Parathyroid adenoma (tissue), 2 donors: ENCODE measurements at regions not wholly inside any gene's neighbourhood (a gene's known extent, or its start where the extent isn't known, plus 50 kb on each side); places are given as distances from the start of the nearest gene placed in this dataset.

Experiments
- H2AFZ ChIP-seq: fragments of 300-600 bp; sonication (generic); one replicate; pipeline ENCODE4 v1.7.0; 2017; ENCODE audit warnings: antibody characterized with exemption, mild to moderate bottlenecking
- H3K27ac ChIP-seq: fragments of 300-600 bp; sonication (generic); one replicate; pipeline ENCODE4 v1.7.0; 2017
- H3K27me3 ChIP-seq: fragments of 300-600 bp; sonication (generic); one replicate; pipeline ENCODE4 v1.7.0; 2017; ENCODE audit warnings: low read length; ENCODE audit not compliant: control insufficient read depth, insufficient read depth
- H3K36me3 ChIP-seq: fragments of 300-600 bp; sonication (generic); one replicate; pipeline ENCODE4 v1.7.0; 2017; ENCODE audit warnings: low read length; ENCODE audit not compliant: control insufficient read depth, insufficient read depth
- H3K4me1 ChIP-seq: fragments of 300-600 bp; sonication (generic); one replicate; pipeline ENCODE4 v1.7.0; 2017; ENCODE audit warnings: control low read depth
- H3K4me2 ChIP-seq: fragments of 300-600 bp; sonication (generic); one replicate; pipeline ENCODE4 v1.7.0; 2017; ENCODE audit warnings: low read length
- H3K4me3 ChIP-seq: fragments of 300-600 bp; sonication (generic); one replicate; pipeline ENCODE4 v1.7.0; 2017; ENCODE audit warnings: low read depth, low read length
- H3K79me2 ChIP-seq: fragments of 300-600 bp; sonication (generic); one replicate; pipeline ENCODE4 v1.7.0; 2017; ENCODE audit warnings: control low read depth
- H3K9ac ChIP-seq: fragments of 300-600 bp; sonication (generic); one replicate; pipeline ENCODE4 v1.7.0; 2017; ENCODE audit warnings: mild to moderate bottlenecking
- H3K9me3 ChIP-seq: fragments of 300-600 bp; sonication (generic); one replicate; pipeline ENCODE4 v1.7.0; 2017; ENCODE audit warnings: low read length; ENCODE audit not compliant: control insufficient read depth
- TF ChIP-seq, protein P1 (sequence below): fragments of 300-600 bp; sonication (generic); IDR thresholded peaks from one replicate; pipeline ENCODE4 v1.7.0; 2017; ENCODE audit warnings: antibody characterized with exemption, mild to moderate bottlenecking
- donor health status: primary hyperparathyroidism.

DNA sequence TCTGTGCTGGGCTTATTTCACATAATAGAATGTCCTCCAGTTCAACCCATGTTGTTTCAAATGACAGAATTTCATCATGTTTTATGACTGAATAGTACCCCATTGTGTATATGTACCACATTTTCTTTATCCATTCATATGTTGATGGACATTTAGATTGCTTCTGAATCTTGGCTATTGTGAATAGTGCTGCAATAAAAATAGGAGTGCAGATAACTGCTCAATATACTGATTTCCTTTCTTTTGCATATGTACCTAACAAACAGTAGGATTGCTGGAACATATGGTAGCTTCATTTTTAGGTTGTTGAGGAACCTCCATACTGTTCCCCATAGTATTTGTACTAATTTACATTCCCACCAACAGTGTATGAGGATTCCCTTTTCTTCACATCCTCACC, 491.1 kb downstream of the BRINP3 start:
- no peaks in the 10 kb centered on the region for H3K9me3 ChIP-seq
- no peak overlapping the region for H3K9ac ChIP-seq
- H3K79me2 ChIP-seq, result no peaks in the 10 kb centered on the region
- no peak overlapping the region for H2AFZ ChIP-seq
- no peaks in the 10 kb centered on the region for H3K36me3 ChIP-seq
- no peaks in the 10 kb centered on the region for H3K27me3 ChIP-seq
- TF ChIP-seq, protein P1, sequence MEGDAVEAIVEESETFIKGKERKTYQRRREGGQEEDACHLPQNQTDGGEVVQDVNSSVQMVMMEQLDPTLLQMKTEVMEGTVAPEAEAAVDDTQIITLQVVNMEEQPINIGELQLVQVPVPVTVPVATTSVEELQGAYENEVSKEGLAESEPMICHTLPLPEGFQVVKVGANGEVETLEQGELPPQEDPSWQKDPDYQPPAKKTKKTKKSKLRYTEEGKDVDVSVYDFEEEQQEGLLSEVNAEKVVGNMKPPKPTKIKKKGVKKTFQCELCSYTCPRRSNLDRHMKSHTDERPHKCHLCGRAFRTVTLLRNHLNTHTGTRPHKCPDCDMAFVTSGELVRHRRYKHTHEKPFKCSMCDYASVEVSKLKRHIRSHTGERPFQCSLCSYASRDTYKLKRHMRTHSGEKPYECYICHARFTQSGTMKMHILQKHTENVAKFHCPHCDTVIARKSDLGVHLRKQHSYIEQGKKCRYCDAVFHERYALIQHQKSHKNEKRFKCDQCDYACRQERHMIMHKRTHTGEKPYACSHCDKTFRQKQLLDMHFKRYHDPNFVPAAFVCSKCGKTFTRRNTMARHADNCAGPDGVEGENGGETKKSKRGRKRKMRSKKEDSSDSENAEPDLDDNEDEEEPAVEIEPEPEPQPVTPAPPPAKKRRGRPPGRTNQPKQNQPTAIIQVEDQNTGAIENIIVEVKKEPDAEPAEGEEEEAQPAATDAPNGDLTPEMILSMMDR, result no peak
- no peaks in the 10 kb centered on the region for H3K4me1 ChIP-seq
- no peak overlapping the region for H3K4me3 ChIP-seq
- H3K4me2 ChIP-seq, result no peak overlapping the region
- H3K27ac ChIP-seq, result no peak overlapping the region

- no peaks in the 10 kb centered on the region for H3K79me2 ChIP-seq
- no peak overlapping the region for H3K9ac ChIP-seq
- no peaks in the 10 kb centered on the region for H3K27me3 ChIP-seq
- TF ChIP-seq, protein P1, result no peak
- no peak overlapping the region for H3K27ac ChIP-seq
- H3K4me3 ChIP-seq, result no peak overlapping the region
- no peaks in the 10 kb centered on the region for H3K4me1 ChIP-seq
- H3K36me3 ChIP-seq, result no peaks in the 10 kb centered on the region
- H3K4me2 ChIP-seq, result no peak overlapping the region
- no peaks in the 10 kb centered on the region for H3K9me3 ChIP-seq
- H2AFZ ChIP-seq, result no peak overlapping the region
Measured at GRCh38 chr1:189987509-189987908, 490.2 kb downstream of the BRINP3 start.

DNA sequence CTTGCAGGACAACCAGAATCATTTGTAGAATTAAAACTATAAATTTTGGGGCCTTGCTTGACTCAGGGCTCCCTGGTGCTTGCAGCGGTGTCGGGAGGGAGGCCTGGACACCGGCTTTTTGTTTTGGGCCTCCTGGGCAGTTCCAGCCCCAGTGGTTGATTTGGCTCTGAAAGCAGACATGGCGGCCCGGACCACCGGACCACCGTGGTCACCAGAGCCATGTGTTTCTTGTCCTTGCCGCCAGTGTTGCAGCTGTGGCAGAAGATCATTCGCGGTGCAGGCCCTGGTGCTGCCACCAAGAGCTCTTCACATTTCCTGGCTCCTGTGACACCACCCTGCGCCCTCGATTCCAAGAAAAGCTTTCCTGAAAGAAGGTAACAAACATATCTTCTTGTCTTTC, 484.8 kb downstream of the BRINP3 start:
- Histone ChIP-seq H3K9me3 (no peaks in the 10 kb centered on the region), H3K79me2 (no peaks in the 10 kb centered on the region), H3K36me3 (no peaks in the 10 kb centered on the region), H3K4me1 (no peaks in the 10 kb centered on the region), H3K27ac (no peak overlapping the region), H2AFZ (no peak overlapping the region), H3K4me3 (no peak overlapping the region), H3K9ac (no peak overlapping the region), H3K27me3 (no peaks in the 10 kb centered on the region), H3K4me2 (no peak overlapping the region)
- TF ChIP-seq, protein P1, result no peak

GRCh38 chr1:190000365-190000872, 477.2 kb downstream of the BRINP3 start:
- no peak overlapping the region for H3K4me3 ChIP-seq
- H2AFZ ChIP-seq, result no peak overlapping the region
- H3K9me3 ChIP-seq, result no peaks in the 10 kb centered on the region
- H3K27ac ChIP-seq, result no peak overlapping the region
- TF ChIP-seq, protein P1, result no peak
- H3K4me2 ChIP-seq, result no peak overlapping the region
- no peaks in the 10 kb centered on the region for H3K27me3 ChIP-seq
- H3K9ac ChIP-seq, result no peak overlapping the region
- H3K4me1 ChIP-seq, result no peaks in the 10 kb centered on the region
- H3K79me2 ChIP-seq, result no peaks in the 10 kb centered on the region
- H3K36me3 ChIP-seq, result no peaks in the 10 kb centered on the region

GRCh38 chr1:190001187-190001586, 476.5 kb downstream of the BRINP3 start:
- H3K4me3 ChIP-seq, result no peak overlapping the region
- H3K27me3 ChIP-seq, result no peaks in the 10 kb centered on the region
- no peaks in the 10 kb centered on the region for H3K79me2 ChIP-seq
- no peak overlapping the region for H3K4me2 ChIP-seq
- no peak overlapping the region for H2AFZ ChIP-seq
- no peaks in the 10 kb centered on the region for H3K36me3 ChIP-seq
- no peak overlapping the region for H3K9ac ChIP-seq
- no peak overlapping the region for H3K27ac ChIP-seq
- TF ChIP-seq, protein P1, result no peak
- H3K4me1 ChIP-seq, result no peaks in the 10 kb centered on the region
- no peaks in the 10 kb centered on the region for H3K9me3 ChIP-seq
